SK-N-SH (cell line): ENCODE measurements at regions not wholly inside any gene's neighbourhood (a gene's known extent, or its start where the extent isn't known, plus 50 kb on each side); places are given as distances from the start of the nearest gene placed in this dataset.

Experiments used
- CTCF ChIA-PET: fragments of 300-600, 350-600 bp; formaldehyde crosslinking; extraction: SDS; loops from one replicate; lab custom pipeline; 2021; lab: Yijun Ruan, JAX
- POLR2A ChIA-PET: fragments of 350-600 bp; sonication (Branson Sonifier 250); formaldehyde crosslinking; extraction: SDS; loops from one replicate; lab custom pipeline; 2020; ENCODE audit warnings: antibody characterized with exemption, inconsistent platforms; lab: Yijun Ruan, JAX
- DNase-seq: peaks from one replicate; pipeline ENCODE4 v3.0.0; 2012
- H2AFZ ChIP-seq: fragments of 200-600 bp; sonication (generic); 2 replicates; pipeline ENCODE4 v1.8.1; 2016; ENCODE audit warnings: antibody characterized with exemption, mild to moderate bottlenecking, low read depth
- H3F3A ChIP-seq: fragments of 200-600 bp; sonication (generic); replicated peaks from 2 replicates; pipeline ENCODE3; 2016; ENCODE audit warnings: antibody characterized with exemption, mild to moderate bottlenecking; ENCODE audit not compliant: insufficient read depth
- H3K27ac ChIP-seq, 2 experiments: fragments of 200-500 bp in 1 of 2; fragments of 200-600 bp in 1 of 2; sonication (Bioruptor generic) in 1 of 2; sonication (generic), shearing (Covaris generic) in 1 of 2; 2 replicates each; pipeline versions ENCODE4 v1.5.1 to v1.6.1; 2014 to 2016; ENCODE audit warnings: low read depth in 2 of 2, inconsistent platforms in 1 of 2, low read length in 1 of 2, mild to moderate bottlenecking in 1 of 2, mixed read lengths in 1 of 2
- H3K27me3 ChIP-seq: fragments of 200-600 bp; sonication (generic), shearing (Covaris generic); 2 replicates; pipeline ENCODE4 v1.6.1; 2016; ENCODE audit warnings: mixed run types; ENCODE audit not compliant: insufficient read depth
- H3K36me3 ChIP-seq, 2 experiments: fragments of 200-500 bp in 1 of 2; fragments of 200-600 bp in 1 of 2; sonication (Bioruptor generic) in 1 of 2; sonication (generic) in 1 of 2; replicated peaks in 1 of 2; 2 replicates each; pipeline versions ENCODE3 to v1.5.1; 2014 to 2016; ENCODE audit warnings: low read length in 1 of 2, mild to moderate bottlenecking in 1 of 2; ENCODE audit not compliant: insufficient read depth in 2 of 2, control insufficient read depth in 1 of 2
- H3K4me1 ChIP-seq, 2 experiments: fragments of 200-500 bp in 1 of 2; fragments of 200-600 bp in 1 of 2; sonication (Bioruptor generic) in 1 of 2; sonication (generic), shearing (Covaris generic) in 1 of 2; 2 replicates each; pipeline versions ENCODE4 v1.5.1 to v1.6.1; 2014 to 2016; ENCODE audit warnings: low read depth in 1 of 2, low read length in 1 of 2, mixed run types in 1 of 2; ENCODE audit not compliant: insufficient read depth in 2 of 2, control insufficient read depth in 1 of 2
- H3K4me2 ChIP-seq: fragments of 200-600 bp; sonication (generic), shearing (Covaris generic); 2 replicates; pipeline ENCODE4 v1.6.1; 2017; ENCODE audit warnings: mixed run types
- H3K4me3 ChIP-seq, 2 experiments: fragments of 200-500 bp in 1 of 2; fragments of 200-600 bp in 1 of 2; sonication (Bioruptor generic) in 1 of 2; sonication (generic), shearing (Covaris generic) in 1 of 2; 2 replicates each; pipeline versions ENCODE4 v1.5.1 to v1.8.1; 2014 to 2016; ENCODE audit warnings: low read depth in 2 of 2, inconsistent platforms in 1 of 2, low read length in 1 of 2, mild to moderate bottlenecking in 1 of 2, mixed read lengths in 1 of 2, moderate library complexity in 1 of 2
- H3K79me2 ChIP-seq: fragments of 200-600 bp; sonication (generic); 2 replicates; pipeline ENCODE4 v1.8.1; 2017; ENCODE audit warnings: mild to moderate bottlenecking; ENCODE audit not compliant: insufficient read depth
- H3K9ac ChIP-seq: fragments of 200-600 bp; sonication (generic); 2 replicates; pipeline ENCODE4 v1.6.1; 2017; ENCODE audit warnings: mixed run types
- H3K9me2 ChIP-seq: fragments of 200-600 bp; sonication (generic); 2 replicates; pipeline ENCODE4 v1.6.1; 2017; ENCODE audit warnings: mixed run types
- H3K9me3 ChIP-seq: fragments of 200-600 bp; sonication (generic); 2 replicates; pipeline ENCODE4 v1.6.1; 2017; ENCODE audit warnings: mixed run types, mild to moderate bottlenecking, moderate library complexity
- H4K20me1 ChIP-seq: fragments of 200-600 bp; sonication (generic); 2 replicates; pipeline ENCODE4 v1.6.1; 2017; ENCODE audit warnings: mild to moderate bottlenecking, mixed run types; ENCODE audit not compliant: insufficient read depth
- EZH2phosphoT487 ChIP-seq: fragments of 200-600 bp; sonication (generic); IDR thresholded peaks from 2 replicates; pipeline ENCODE4 v1.6.1; 2017; ENCODE audit warnings: low read depth, mixed run types, mild to moderate bottlenecking, antibody characterized with exemption, moderate library complexity, borderline replicate concordance
- FOXJ3 ChIP-seq: sonication (generic); formaldehyde crosslinking; IDR thresholded peaks from 2 replicates; pipeline ENCODE4 v1.5.1; 2020; ENCODE audit warnings: mild to moderate bottlenecking, missing genetic modification reagents
- MXI1 ChIP-seq: IDR thresholded peaks from 2 replicates; pipeline ENCODE4 v1.6.1; 2012; ENCODE audit warnings: mild to moderate bottlenecking, low read depth, low read length, improper control_type of control experiment
- RCOR1 ChIP-seq: fragments of 150-350 bp; IDR thresholded peaks from 2 replicates; pipeline ENCODE4 v1.6.1; 2017; ENCODE audit warnings: antibody characterized with exemption, low read length
- TAF1 ChIP-seq: IDR thresholded peaks from 2 replicates; pipeline ENCODE4 v1.6.1; 2012; ENCODE audit warnings: low read depth, mild to moderate bottlenecking, low read length, moderate library complexity, borderline replicate concordance
- TCF12 ChIP-seq: IDR thresholded peaks from 2 replicates; pipeline ENCODE4 v1.4.0; 2012
- TEAD4 ChIP-seq: IDR thresholded peaks from 2 replicates; pipeline ENCODE4 v1.4.0; 2012; ENCODE audit warnings: mild to moderate bottlenecking, borderline replicate concordance; ENCODE audit not compliant: insufficient read depth
- YY1 ChIP-seq: IDR thresholded peaks from 2 replicates; pipeline ENCODE4 v1.4.0; 2012; ENCODE audit warnings: low read depth, mild to moderate bottlenecking
- WGBS: methylation state at CpG from one replicate; pipeline ENCODE4 v1.1.6; 2017; ENCODE audit warnings: low lambda C conversion rate; 5-methylcytosine and 5-hydroxymethylcytosine counted together
- TF ChIP-seq, protein P1 (sequence below): fragments of 200-600 bp; sonication (generic); IDR thresholded peaks from 2 replicates; pipeline ENCODE4 v1.6.1; 2017; ENCODE audit warnings: antibody characterized with exemption, mild to moderate bottlenecking, moderate library complexity
- TF ChIP-seq, protein P2 (sequence below): IDR thresholded peaks from 2 replicates; pipeline ENCODE4 v1.4.0; 2012; ENCODE audit warnings: low read depth, borderline replicate concordance

GRCh38 chr6:128635219-128635618 is 114.8 kb upstream of the PTPRK start:
- ChIA-PET POLR2A (no interaction called here), CTCF (no interaction called here)
- 57% methylated on average over 2 of the region's 2 CpGs for WGBS

DNA sequence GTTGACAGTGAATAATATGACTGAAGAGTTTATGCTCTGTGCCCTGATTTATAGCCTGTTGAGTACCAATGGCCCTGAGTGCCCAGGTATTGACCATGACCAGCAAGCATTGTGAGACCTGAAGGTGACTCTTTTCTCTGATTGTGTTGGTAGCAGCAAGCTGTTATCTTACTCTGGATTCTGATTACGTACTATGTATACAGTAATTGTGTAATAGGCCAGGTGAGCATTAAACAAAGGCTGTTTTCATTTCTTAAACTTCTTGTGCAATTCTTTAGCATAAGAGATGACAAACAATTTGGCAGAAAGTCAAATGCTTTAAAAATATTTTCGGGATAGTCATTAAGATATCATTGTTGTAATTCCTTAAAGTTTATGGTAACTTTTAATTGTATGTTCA is 111.7 kb upstream of the PTPRK start:
- H3K4me2 ChIP-seq = no peak overlapping the region
- no peaks in the 10 kb centered on the region for H3K9me2 ChIP-seq
- 58% methylated on average over 2 of the region's 2 CpGs for WGBS
- H3F3A ChIP-seq = no peaks in the 10 kb centered on the region
- no peaks in the 10 kb centered on the region for H3K36me3 ChIP-seq
- H3K9me3 ChIP-seq = no peaks in the 10 kb centered on the region
- H3K27ac ChIP-seq = no peak overlapping the region
- no peak for DNase-seq
- no peak overlapping the region for H3K4me3 ChIP-seq
- no peaks in the 10 kb centered on the region for H3K27me3 ChIP-seq
- no peak overlapping the region for H2AFZ ChIP-seq
- POLR2A ChIA-PET = no interaction called here
- CTCF ChIA-PET = no interaction called here
- H3K9ac ChIP-seq = no peak overlapping the region
- no peaks in the 10 kb centered on the region for H3K79me2 ChIP-seq
- H3K4me1 ChIP-seq = no peaks in the 10 kb centered on the region
- TF ChIP-seq EZH2phosphoT487 (no peak), TEAD4 (no peak), YY1 (no peak), FOXJ3 (CRISPR knock-in tag) (no peak), TCF12 (no peak)
- TF ChIP-seq, all 33 proteins: peak for 0
- H4K20me1 ChIP-seq = no peaks in the 10 kb centered on the region

More at GRCh38 chr6:128635219-128635618, 114.8 kb upstream of the PTPRK start:
- Histone ChIP-seq H3K9me3 (no peaks in the 10 kb centered on the region), H4K20me1 (no peaks in the 10 kb centered on the region), H3K9me2 (no peaks in the 10 kb centered on the region), H3K27ac (no peak overlapping the region), H3K4me1 (no peaks in the 10 kb centered on the region), H3K36me3 (no peaks in the 10 kb centered on the region), H3K4me3 (no peak overlapping the region), H3K79me2 (no peaks in the 10 kb centered on the region), H3F3A (no peaks in the 10 kb centered on the region), H3K9ac (no peak overlapping the region), H3K4me2 (no peak overlapping the region), H3K27me3 (no peaks in the 10 kb centered on the region), H2AFZ (no peak overlapping the region)
- no peak for TF ChIP-seq MXI1
- DNase-seq = no peak

DNA sequence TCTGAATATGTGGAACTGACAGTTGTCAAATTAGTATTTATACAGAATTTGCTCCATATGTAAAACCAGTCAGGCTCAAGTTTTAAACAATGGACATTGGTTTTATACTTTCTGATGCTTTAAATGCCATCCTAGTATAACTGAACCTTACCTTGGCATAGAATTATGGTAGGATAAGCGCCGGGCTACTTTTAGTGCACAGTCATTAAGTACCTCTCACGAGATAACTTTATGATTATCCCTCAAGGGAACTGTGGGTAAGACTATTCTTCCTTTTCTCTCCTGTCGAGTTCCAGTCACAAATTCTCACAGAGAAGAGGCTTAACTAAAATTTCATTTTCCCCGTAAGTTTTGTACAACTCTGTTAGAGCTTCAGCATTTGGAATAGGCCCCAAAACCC is 110.6 kb upstream of the PTPRK start:
- no peaks in the 10 kb centered on the region for H3K9me3 ChIP-seq
- H3K27me3 ChIP-seq = no peaks in the 10 kb centered on the region
- CTCF ChIA-PET = no interaction called here
- POLR2A ChIA-PET = no interaction called here
- TF ChIP-seq, protein P1, sequence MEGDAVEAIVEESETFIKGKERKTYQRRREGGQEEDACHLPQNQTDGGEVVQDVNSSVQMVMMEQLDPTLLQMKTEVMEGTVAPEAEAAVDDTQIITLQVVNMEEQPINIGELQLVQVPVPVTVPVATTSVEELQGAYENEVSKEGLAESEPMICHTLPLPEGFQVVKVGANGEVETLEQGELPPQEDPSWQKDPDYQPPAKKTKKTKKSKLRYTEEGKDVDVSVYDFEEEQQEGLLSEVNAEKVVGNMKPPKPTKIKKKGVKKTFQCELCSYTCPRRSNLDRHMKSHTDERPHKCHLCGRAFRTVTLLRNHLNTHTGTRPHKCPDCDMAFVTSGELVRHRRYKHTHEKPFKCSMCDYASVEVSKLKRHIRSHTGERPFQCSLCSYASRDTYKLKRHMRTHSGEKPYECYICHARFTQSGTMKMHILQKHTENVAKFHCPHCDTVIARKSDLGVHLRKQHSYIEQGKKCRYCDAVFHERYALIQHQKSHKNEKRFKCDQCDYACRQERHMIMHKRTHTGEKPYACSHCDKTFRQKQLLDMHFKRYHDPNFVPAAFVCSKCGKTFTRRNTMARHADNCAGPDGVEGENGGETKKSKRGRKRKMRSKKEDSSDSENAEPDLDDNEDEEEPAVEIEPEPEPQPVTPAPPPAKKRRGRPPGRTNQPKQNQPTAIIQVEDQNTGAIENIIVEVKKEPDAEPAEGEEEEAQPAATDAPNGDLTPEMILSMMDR = no peak
- TF ChIP-seq RCOR1 = no peak
- no peak for TF ChIP-seq TAF1
- TF ChIP-seq FOXJ3 (CRISPR knock-in tag) = no peak
- TF ChIP-seq, protein P2, sequence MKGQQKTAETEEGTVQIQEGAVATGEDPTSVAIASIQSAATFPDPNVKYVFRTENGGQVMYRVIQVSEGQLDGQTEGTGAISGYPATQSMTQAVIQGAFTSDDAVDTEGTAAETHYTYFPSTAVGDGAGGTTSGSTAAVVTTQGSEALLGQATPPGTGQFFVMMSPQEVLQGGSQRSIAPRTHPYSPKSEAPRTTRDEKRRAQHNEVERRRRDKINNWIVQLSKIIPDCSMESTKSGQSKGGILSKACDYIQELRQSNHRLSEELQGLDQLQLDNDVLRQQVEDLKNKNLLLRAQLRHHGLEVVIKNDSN = no peak
- TF ChIP-seq, all 33 proteins: peak for 0
- Histone ChIP-seq H3K36me3 (no peaks in the 10 kb centered on the region), H3K79me2 (no peaks in the 10 kb centered on the region), H3K9ac (no peak overlapping the region), H4K20me1 (no peaks in the 10 kb centered on the region), H3K9me2 (no peaks in the 10 kb centered on the region), H3K4me1 (no peaks in the 10 kb centered on the region), H3K4me2 (no peak overlapping the region), H3F3A (no peaks in the 10 kb centered on the region), H3K4me3 (no peak overlapping the region), H3K27ac (no peak overlapping the region), H2AFZ (no peak overlapping the region; the same call in 1 of the 2 replicates)
- no peak for DNase-seq
- WGBS = 72% methylated on average over 5 of the region's 5 CpGs
